MM.1S (cell line): ENCODE measurements at regions not wholly inside any gene's neighbourhood (a gene's known extent, or its start where the extent isn't known, plus 50 kb on each side); places are given as distances from the start of the nearest gene placed in this dataset.

Experiments
- DNase-seq: peaks from one replicate; pipeline ENCODE4 v3.0.0-alpha.2; 2015
- H2AFZ ChIP-seq: fragments of 300-600 bp; sonication (generic); 2 replicates; pipeline ENCODE4 v1.6.0; 2016; ENCODE audit warnings: antibody characterized with exemption, low read length
- H3F3A ChIP-seq: fragments of 300-600 bp; sonication (generic); 2 replicates; pipeline ENCODE4 v1.6.1; 2016; ENCODE audit warnings: mild to moderate bottlenecking, antibody characterized with exemption, low read length, moderate library complexity, mixed read lengths; ENCODE audit not compliant: insufficient read depth
- H3K27ac ChIP-seq: fragments of 300-600 bp; sonication (generic); 2 replicates; pipeline ENCODE4 v1.5.1; 2016; ENCODE audit warnings: mild to moderate bottlenecking, low read length
- H3K27me3 ChIP-seq: fragments of 300-600 bp; sonication (generic); replicated peaks from 2 replicates; pipeline ENCODE4 v1.6.0; 2016; ENCODE audit warnings: low read length; ENCODE audit not compliant: insufficient read depth
- H3K36me3 ChIP-seq: fragments of 300-600 bp; sonication (generic); replicated peaks from 2 replicates; pipeline ENCODE4 v1.6.1; 2016; ENCODE audit warnings: mild to moderate bottlenecking, low read length, mixed read lengths; ENCODE audit not compliant: insufficient read depth
- H3K4me1 ChIP-seq: fragments of 300-600 bp; sonication (generic); 2 replicates; pipeline ENCODE4 v1.6.1; 2016; ENCODE audit warnings: low read length, mixed read lengths
- H3K4me2 ChIP-seq: fragments of 300-600 bp; sonication (generic); 2 replicates; pipeline ENCODE4 v1.6.0; 2016; ENCODE audit warnings: low read depth, low read length
- H3K4me3 ChIP-seq: fragments of 300-600 bp; sonication (generic); 2 replicates; pipeline ENCODE4 v1.5.1; 2016; ENCODE audit warnings: low read length, mixed read lengths
- H3K79me2 ChIP-seq: fragments of 300-600 bp; sonication (generic); 2 replicates; pipeline ENCODE4 v1.6.1; 2016; ENCODE audit warnings: mixed run types, low read length, mixed read lengths
- H3K9ac ChIP-seq: fragments of 300-600 bp; sonication (generic); 2 replicates; pipeline ENCODE4 v1.6.1; 2016; ENCODE audit warnings: low read length, mixed read lengths
- H3K9me2 ChIP-seq: fragments of 300-600 bp; sonication (generic); replicated peaks from 2 replicates; pipeline ENCODE4 v1.6.1; 2016; ENCODE audit warnings: mild to moderate bottlenecking, low read length, mixed read lengths; ENCODE audit not compliant: insufficient read depth
- H3K9me3 ChIP-seq: fragments of 300-600 bp; sonication (generic); replicated peaks from 2 replicates; pipeline ENCODE4 v1.6.1; 2016; ENCODE audit warnings: mild to moderate bottlenecking, low read length, mixed read lengths; ENCODE audit not compliant: insufficient read depth
- H4K20me1 ChIP-seq: fragments of 300-600 bp; sonication (generic); 2 replicates; pipeline ENCODE4 v1.6.1; 2016; ENCODE audit warnings: mild to moderate bottlenecking, low read length, moderate library complexity, mixed read lengths; ENCODE audit not compliant: insufficient read depth
- CTCF ChIP-seq: fragments of 300-600 bp; sonication (generic); IDR thresholded peaks from 2 replicates; pipeline ENCODE4 v1.5.1; 2016; ENCODE audit warnings: antibody characterized with exemption, low read length, mixed read lengths
- EZH2 ChIP-seq: fragments of 300-600 bp; sonication (generic); optimal IDR thresholded peaks from 2 replicates; pipeline ENCODE3; 2017; ENCODE audit warnings: low read depth, mild to moderate bottlenecking, antibody characterized with exemption, low read length, mixed read lengths
- EZH2phosphoT487 ChIP-seq: fragments of 300-600 bp; sonication (generic); IDR thresholded peaks from 2 replicates; pipeline ENCODE4 v1.6.1; 2018; ENCODE audit warnings: antibody characterized with exemption, low read length

GRCh38 chr15:72994534-72995177 is 57.6 kb upstream of the NEO1 start:
- no peaks in the 10 kb centered on the region for H3K9me3 ChIP-seq
- no peak for TF ChIP-seq EZH2phosphoT487
- no peak for TF ChIP-seq CTCF
- no peak for TF ChIP-seq EZH2
- H4K20me1 ChIP-seq: no peaks in the 10 kb centered on the region
- H2AFZ ChIP-seq: no peak overlapping the region
- H3K4me1 ChIP-seq: no peaks in the 10 kb centered on the region
- H3K27me3 ChIP-seq: no peaks in the 10 kb centered on the region
- H3K27ac ChIP-seq: no peak overlapping the region
- no peak overlapping the region for H3K4me2 ChIP-seq
- no peaks in the 10 kb centered on the region for H3K79me2 ChIP-seq
- DNase-seq: no peak
- no peak overlapping the region for H3K9ac ChIP-seq
- H3K36me3 ChIP-seq: no peaks in the 10 kb centered on the region
- no peaks in the 10 kb centered on the region for H3K9me2 ChIP-seq
- H3K4me3 ChIP-seq: no peak overlapping the region
- no peaks in the 10 kb centered on the region for H3F3A ChIP-seq

DNA sequence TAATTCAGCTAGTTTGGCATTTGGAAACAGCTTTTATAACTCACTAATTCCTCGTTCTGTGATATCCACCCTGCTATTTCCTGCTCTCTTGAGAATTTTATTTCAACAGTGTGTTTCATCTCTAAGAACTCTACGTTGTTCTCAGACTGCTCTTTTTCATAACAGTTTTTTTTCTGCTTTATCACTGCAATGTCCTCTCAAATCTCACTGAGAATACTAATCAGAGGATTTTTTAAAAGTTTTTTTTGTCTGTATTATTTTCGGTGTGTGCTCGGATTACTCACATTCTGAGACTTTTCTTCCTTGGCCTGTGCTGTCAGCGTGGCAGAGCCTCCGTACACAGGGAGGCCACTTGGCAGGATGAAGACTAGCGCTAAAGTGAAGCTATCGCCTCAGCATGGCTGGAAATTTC is 59.4 kb upstream of the NEO1 start:
- Histone ChIP-seq H3K9me3 (no peaks in the 10 kb centered on the region), H2AFZ (no peak overlapping the region), H3K9ac (no peak overlapping the region), H3K4me1 (no peaks in the 10 kb centered on the region), H3K9me2 (no peaks in the 10 kb centered on the region), H4K20me1 (no peaks in the 10 kb centered on the region), H3K27me3 (no peaks in the 10 kb centered on the region), H3K36me3 (no peaks in the 10 kb centered on the region), H3F3A (no peaks in the 10 kb centered on the region), H3K4me3 (no peak overlapping the region), H3K27ac (no peak overlapping the region), H3K79me2 (no peaks in the 10 kb centered on the region), H3K4me2 (no peak overlapping the region)
- DNase-seq: no peak
- TF ChIP-seq CTCF (no peak), EZH2phosphoT487 (no peak), EZH2 (no peak)

GRCh38 chr15:72991026-72991425 is 61.2 kb upstream of the NEO1 start:
- Histone ChIP-seq H3K9me3 (no peaks in the 10 kb centered on the region), H3K4me2 (no peak overlapping the region), H3K9me2 (no peaks in the 10 kb centered on the region), H3K27me3 (no peaks in the 10 kb centered on the region), H3K4me3 (no peak overlapping the region), H3K36me3 (no peaks in the 10 kb centered on the region), H3K27ac (no peak overlapping the region), H2AFZ (no peak overlapping the region), H4K20me1 (no peaks in the 10 kb centered on the region), H3K4me1 (no peaks in the 10 kb centered on the region), H3F3A (no peaks in the 10 kb centered on the region), H3K9ac (no peak overlapping the region), H3K79me2 (no peaks in the 10 kb centered on the region)
- DNase-seq: no peak
- TF ChIP-seq CTCF (no peak), EZH2 (no peak), EZH2phosphoT487 (no peak)
